Natural killer cell treated with Interleukin-12 subunit alpha and Interleukin-12 subunit beta and Interleukin-15 and Interleukin-18, amount 100 ng/mL, for 72 hours (primary cell): ENCODE measurements at regions not wholly inside any gene's neighbourhood (a gene's known extent, or its start where the extent isn't known, plus 50 kb on each side); places are given as distances from the start of the nearest gene placed in this dataset.

Source experiments
- ATAC-seq, 2 donors: fragments of 150-1000 bp; cut with Tn5 transposase in 1 of 2; sonication (Bioruptor Pico), chemical (Tn5 transposase) in 1 of 2; 2 replicates each; pipeline ENCODE4 v1.10.0; 2021
- DNase-seq: peaks from one replicate; pipeline ENCODE4 v3.0.0; 2022; ENCODE audit warnings: low spot score
- H3K27ac Mint-ChIP-seq, 2 donors: 1 replicate in 1 of 2; 2 replicates in 1 of 2; pipeline ENCODE4 v1.8.0; 2022; ENCODE audit warnings: mixed read lengths in 2 of 2, mild to moderate bottlenecking in 1 of 2, moderate library complexity in 1 of 2
- H3K27me3 Mint-ChIP-seq, 2 donors: 1 replicate in 1 of 2; 2 replicates in 1 of 2; pipeline ENCODE4 v1.8.0; 2022; ENCODE audit warnings: mixed read lengths in 2 of 2
- H3K36me3 Mint-ChIP-seq: one replicate; pipeline ENCODE4 v1.8.0; 2022; ENCODE audit warnings: mixed read lengths
- H3K4me1 Mint-ChIP-seq, 2 donors: 1 replicate in 1 of 2; 2 replicates in 1 of 2; pipeline ENCODE4 v1.8.0; 2022; ENCODE audit warnings: low read depth in 2 of 2, mixed read lengths in 2 of 2, mild to moderate bottlenecking in 1 of 2
- H3K4me3 Mint-ChIP-seq: one replicate; pipeline ENCODE4 v1.8.0; 2022; ENCODE audit warnings: mixed read lengths
- H3K9me3 Mint-ChIP-seq: 2 replicates; pipeline ENCODE4 v1.8.0; 2022; ENCODE audit warnings: mixed read lengths

DNA sequence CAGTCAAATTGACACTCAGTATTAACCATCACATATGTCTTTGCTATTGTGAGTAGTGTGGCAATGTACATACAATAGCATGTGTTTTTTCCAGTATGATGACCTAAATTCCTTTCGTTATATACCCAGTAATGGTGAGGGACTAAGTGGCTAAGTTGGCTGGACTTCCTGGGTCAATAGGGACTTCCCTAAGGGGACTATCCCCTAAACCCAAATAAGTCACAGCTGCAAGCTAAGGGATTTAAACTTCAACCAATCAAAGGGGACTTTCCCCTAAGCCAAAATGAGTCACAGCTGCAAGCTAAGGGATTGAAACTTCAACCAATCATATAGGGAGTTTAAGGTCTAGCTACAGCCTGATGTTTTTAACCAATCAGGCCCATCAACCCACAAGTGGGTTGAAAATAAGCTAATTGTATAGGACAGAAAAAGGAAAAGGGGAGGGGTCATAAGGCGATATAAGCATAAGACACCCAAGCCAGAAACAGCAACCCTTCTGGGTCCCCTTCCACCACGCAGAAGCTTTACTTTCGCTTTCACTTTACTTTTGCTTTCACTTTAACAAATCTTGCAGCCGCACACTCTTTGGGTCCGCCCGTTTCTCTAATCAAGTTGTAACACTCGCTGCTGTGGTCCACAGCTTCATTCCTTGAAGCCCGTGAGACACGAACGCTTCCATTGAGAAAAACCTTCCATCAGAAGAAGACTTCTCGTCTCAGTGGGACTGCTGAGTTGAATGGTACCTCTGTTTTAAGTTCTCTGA lies 404.4 kb downstream of the FLRT2 start:
- Mint-ChIP-seq H3K36me3 (peaks cover 13% of the 10 kb centered on the region), H3K27ac (peak overlapping the region; percentile 79 to 98), H3K4me3 (peak overlapping the region; percentile 88), H3K9me3 (peaks cover 12% of the 10 kb centered on the region), H3K27me3 (no peaks in the 10 kb centered on the region), H3K4me1 (peaks cover 28 to 39% of the 10 kb centered on the region in 2 donors)
- DNase-seq (peak; percentile 82), ATAC-seq (peak; percentile 93 to 94)

DNA sequence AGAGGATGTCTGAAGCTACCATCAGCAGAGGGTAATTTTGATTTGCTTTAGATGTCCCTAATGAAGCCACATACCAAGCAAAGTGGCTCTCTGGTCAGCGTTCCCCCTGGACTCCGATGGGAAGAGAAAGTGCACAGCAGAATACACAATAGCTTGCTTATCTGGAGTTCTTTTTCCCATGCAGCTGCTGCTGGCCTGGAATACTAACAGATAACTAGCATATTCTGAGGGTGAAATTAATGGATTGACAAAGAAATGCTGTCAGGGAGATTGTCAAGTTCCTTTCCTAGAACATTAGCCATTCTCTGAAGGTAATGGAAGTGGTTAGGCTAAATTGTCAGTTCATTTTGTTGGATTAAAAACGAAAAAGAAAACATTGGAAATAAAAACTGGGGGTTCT lies 391.3 kb downstream of the FLRT2 start:
- Mint-ChIP-seq H3K4me3 (no peak overlapping the region), H3K27ac (no peak overlapping the region), H3K27me3 (peaks cover 8 to 17% of the 10 kb centered on the region in 2 donors), H3K4me1 (no peaks in the 10 kb centered on the region), H3K9me3 (no peaks in the 10 kb centered on the region), H3K36me3 (no peaks in the 10 kb centered on the region)
- no peak for ATAC-seq
- no peak for DNase-seq

DNA sequence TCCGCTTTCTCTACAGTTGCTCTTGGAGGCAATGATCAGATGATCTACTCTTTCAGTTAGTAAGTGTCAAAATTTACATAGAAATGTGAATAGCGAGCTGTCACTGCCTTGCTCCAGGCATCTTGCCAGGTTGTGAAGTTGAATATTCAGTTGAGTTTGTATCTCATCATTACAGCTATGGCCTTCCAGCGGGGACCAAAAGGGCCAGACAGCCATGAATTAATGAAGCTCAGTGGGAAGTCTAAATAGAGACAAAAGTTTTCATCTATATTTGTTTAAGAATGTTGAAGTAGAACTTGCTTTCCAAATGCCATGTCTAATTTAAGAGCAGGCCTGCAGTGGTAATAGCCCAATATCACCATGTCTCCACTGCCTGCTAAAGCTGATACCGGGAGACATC lies 387.8 kb downstream of the FLRT2 start:
- Mint-ChIP-seq H3K9me3 (no peaks in the 10 kb centered on the region), H3K27ac (no peak overlapping the region), H3K4me3 (no peak overlapping the region), H3K4me1 (no peaks in the 10 kb centered on the region), H3K36me3 (no peaks in the 10 kb centered on the region), H3K27me3 (peaks cover 8 to 17% of the 10 kb centered on the region in 2 donors)
- no peak for ATAC-seq
- no peak for DNase-seq

- no peaks in the 10 kb centered on the region for H3K9me3 Mint-ChIP-seq
- peaks cover 8 to 17% of the 10 kb centered on the region in 2 donors for H3K27me3 Mint-ChIP-seq
- H3K27ac Mint-ChIP-seq: no peak overlapping the region
- ATAC-seq: no peak
- peaks cover 0 to 4% of the 10 kb centered on the region in 2 donors for H3K4me1 Mint-ChIP-seq
- no peak overlapping the region for H3K4me3 Mint-ChIP-seq
- no peaks in the 10 kb centered on the region for H3K36me3 Mint-ChIP-seq
- DNase-seq: no peak
Measured at GRCh38 chr14:85915711-85916110, 385.8 kb downstream of the FLRT2 start.

DNA sequence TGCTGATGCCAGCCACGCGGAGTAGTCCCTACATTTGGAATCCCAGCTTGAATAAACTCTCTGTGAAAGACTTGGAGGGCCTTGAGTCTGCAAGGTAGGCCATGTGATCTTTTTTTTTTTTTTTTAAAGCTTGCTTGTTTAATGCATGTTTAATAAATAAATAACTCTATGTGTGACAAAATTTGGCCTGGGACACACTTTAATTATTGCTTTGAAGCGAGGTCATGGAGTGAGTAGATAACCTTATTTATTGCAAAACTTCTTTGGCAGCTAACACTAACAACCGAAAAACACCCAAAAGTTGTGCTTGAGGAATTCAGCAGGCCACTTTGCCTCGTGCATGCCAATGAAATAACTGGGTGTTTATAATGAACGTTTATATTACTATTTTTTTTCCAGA lies 382.2 kb downstream of the FLRT2 start:
- Mint-ChIP-seq H3K36me3 (no peaks in the 10 kb centered on the region), H3K27ac (no peak overlapping the region), H3K4me1 (peaks cover 4 to 8% of the 10 kb centered on the region in 2 donors), H3K27me3 (no peaks in the 10 kb centered on the region), H3K9me3 (no peaks in the 10 kb centered on the region), H3K4me3 (no peak overlapping the region)
- DNase-seq (no peak), ATAC-seq (no peak)

DNA sequence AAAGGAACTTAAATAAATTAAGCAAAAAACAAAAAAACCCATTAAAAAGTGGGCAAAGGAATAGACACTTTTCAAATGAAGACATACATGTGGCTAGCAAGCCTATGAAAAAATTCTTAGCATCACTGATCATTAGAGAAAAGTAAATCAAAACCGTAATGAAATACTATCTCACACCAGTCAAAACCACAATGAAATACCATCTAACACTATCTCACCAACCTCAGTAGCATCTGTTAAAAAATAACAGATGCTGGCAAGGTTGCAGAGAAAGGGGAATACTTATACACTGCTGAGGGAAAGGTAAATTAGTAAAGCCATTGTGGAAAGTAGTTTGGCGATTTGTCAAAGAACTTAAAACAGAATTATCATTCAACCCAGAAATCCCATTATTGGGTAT lies 381.1 kb downstream of the FLRT2 start:
- H3K27ac Mint-ChIP-seq: no peak overlapping the region
- peaks cover 0 to 8% of the 10 kb centered on the region in 2 donors for H3K27me3 Mint-ChIP-seq
- no peaks in the 10 kb centered on the region for H3K36me3 Mint-ChIP-seq
- ATAC-seq: no peak
- H3K4me1 Mint-ChIP-seq: peaks cover 4 to 8% of the 10 kb centered on the region in 2 donors
- H3K4me3 Mint-ChIP-seq: no peak overlapping the region
- H3K9me3 Mint-ChIP-seq: no peaks in the 10 kb centered on the region
- no peak for DNase-seq

GRCh38 chr14:85909581-85909980 lies 379.6 kb downstream of the FLRT2 start:
- peaks cover 4 to 8% of the 10 kb centered on the region in 2 donors for H3K4me1 Mint-ChIP-seq
- DNase-seq (no peak), ATAC-seq (no peak)
- H3K36me3 Mint-ChIP-seq: no peaks in the 10 kb centered on the region
- H3K9me3 Mint-ChIP-seq: peaks cover 4% of the 10 kb centered on the region
- no peak overlapping the region for H3K27ac Mint-ChIP-seq
- H3K4me3 Mint-ChIP-seq: no peak overlapping the region
- H3K27me3 Mint-ChIP-seq: peaks cover 7 to 22% of the 10 kb centered on the region in 2 donors

DNA sequence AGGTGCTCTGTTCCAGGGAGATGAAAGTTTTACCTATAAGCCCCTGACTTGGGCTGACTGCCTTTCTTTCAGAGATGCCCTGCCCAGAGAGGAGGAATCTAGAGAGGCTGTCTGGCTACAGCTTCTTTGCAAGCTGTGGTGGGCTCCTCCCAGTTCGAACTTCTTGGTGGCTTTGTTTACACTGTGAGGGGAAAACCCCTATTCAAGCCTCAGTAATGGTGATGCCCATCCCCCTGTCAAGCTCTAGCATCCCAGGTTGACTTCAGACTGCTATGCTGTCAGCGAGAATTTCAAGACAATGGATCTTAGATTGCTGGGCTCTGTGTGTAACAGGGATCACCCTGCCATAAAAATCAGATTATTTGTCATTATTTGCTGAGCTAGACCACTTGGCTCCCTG lies 377.6 kb downstream of the FLRT2 start:
- ATAC-seq (no peak), DNase-seq (no peak)
- Mint-ChIP-seq H3K4me1 (peaks cover 4 to 8% of the 10 kb centered on the region in 2 donors), H3K27ac (no peak overlapping the region), H3K27me3 (peaks cover 8 to 30% of the 10 kb centered on the region in 2 donors), H3K4me3 (no peak overlapping the region), H3K36me3 (no peaks in the 10 kb centered on the region), H3K9me3 (peaks cover 8% of the 10 kb centered on the region)

GRCh38 chr14:85897808-85898207 lies 367.9 kb downstream of the FLRT2 start:
- H3K36me3 Mint-ChIP-seq: no peaks in the 10 kb centered on the region

GRCh38 chr14:85895603-85896002 lies 365.7 kb downstream of the FLRT2 start:
- Mint-ChIP-seq H3K27ac (no peak overlapping the region), H3K36me3 (no peaks in the 10 kb centered on the region), H3K27me3 (peaks cover 0 to 12% of the 10 kb centered on the region in 2 donors), H3K9me3 (no peaks in the 10 kb centered on the region), H3K4me3 (no peak overlapping the region), H3K4me1 (no peaks in the 10 kb centered on the region)
- DNase-seq: no peak
- no peak for ATAC-seq

More at GRCh38 chr14:85897808-85898207, 367.9 kb downstream of the FLRT2 start:
- peaks cover 2 to 7% of the 10 kb centered on the region in 2 donors for H3K27me3 Mint-ChIP-seq
- DNase-seq (no peak), ATAC-seq (no peak)
- no peak overlapping the region for H3K4me3 Mint-ChIP-seq
- no peak overlapping the region for H3K27ac Mint-ChIP-seq
- no peaks in the 10 kb centered on the region for H3K4me1 Mint-ChIP-seq
- no peaks in the 10 kb centered on the region for H3K9me3 Mint-ChIP-seq

GRCh38 chr14:85892251-85892650 lies 362.3 kb downstream of the FLRT2 start:
- Mint-ChIP-seq H3K27me3 (peaks cover 0 to 12% of the 10 kb centered on the region in 2 donors), H3K4me3 (no peak overlapping the region), H3K36me3 (no peaks in the 10 kb centered on the region), H3K9me3 (no peaks in the 10 kb centered on the region), H3K4me1 (no peaks in the 10 kb centered on the region), H3K27ac (no peak overlapping the region)
- no peak for ATAC-seq
- no peak for DNase-seq

DNA sequence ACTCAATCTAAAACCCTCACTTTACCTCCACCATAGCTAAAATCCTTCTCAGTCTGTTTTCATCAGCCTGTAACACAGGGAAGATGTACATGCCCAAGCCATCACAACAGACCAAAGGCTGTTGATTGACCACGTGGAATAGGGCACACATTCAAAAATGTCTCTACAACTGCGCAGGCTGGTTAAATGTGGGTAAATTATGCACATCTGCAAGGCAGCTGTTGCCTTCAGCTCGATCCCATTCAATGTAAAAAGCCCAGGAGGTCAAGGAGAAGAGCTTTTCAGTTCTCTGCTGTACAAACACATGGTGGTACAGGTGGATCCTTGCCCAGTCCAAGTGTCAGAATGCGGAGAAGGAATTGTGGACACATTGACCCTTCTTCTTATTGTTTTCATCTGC lies 354.0 kb downstream of the FLRT2 start:
- H3K36me3 Mint-ChIP-seq: no peaks in the 10 kb centered on the region
- no peak overlapping the region for H3K27ac Mint-ChIP-seq
- no peak overlapping the region for H3K4me3 Mint-ChIP-seq
- no peaks in the 10 kb centered on the region for H3K9me3 Mint-ChIP-seq
- no peaks in the 10 kb centered on the region for H3K4me1 Mint-ChIP-seq
- no peaks in the 10 kb centered on the region for H3K27me3 Mint-ChIP-seq
- ATAC-seq (no peak), DNase-seq (no peak)

DNA sequence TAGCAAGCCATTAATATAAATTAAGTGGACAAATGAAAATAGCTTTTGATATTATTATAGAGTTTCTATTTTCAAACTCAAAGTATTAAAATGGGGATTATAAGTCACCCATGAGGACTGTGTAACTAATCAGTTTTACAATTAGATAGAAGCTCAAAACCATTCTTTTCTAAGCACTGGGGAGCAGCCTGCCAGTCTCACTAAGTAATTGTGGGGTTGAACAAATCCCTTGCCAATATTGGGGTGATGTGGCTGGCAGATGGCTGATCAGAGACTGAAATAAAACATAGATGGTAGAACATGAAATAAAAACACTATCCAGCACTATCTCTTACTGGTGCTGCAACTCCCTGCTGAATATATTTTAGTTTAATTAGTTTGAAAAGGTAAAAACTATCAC lies 353.2 kb downstream of the FLRT2 start:
- no peak for DNase-seq
- no peaks in the 10 kb centered on the region for H3K4me1 Mint-ChIP-seq
- H3K27ac Mint-ChIP-seq: no peak overlapping the region
- no peaks in the 10 kb centered on the region for H3K36me3 Mint-ChIP-seq
- no peak for ATAC-seq
- no peaks in the 10 kb centered on the region for H3K9me3 Mint-ChIP-seq
- no peak overlapping the region for H3K4me3 Mint-ChIP-seq
- H3K27me3 Mint-ChIP-seq: no peaks in the 10 kb centered on the region

GRCh38 chr14:85881935-85882334 lies 352.0 kb downstream of the FLRT2 start:
- H3K36me3 Mint-ChIP-seq: no peaks in the 10 kb centered on the region
- H3K27ac Mint-ChIP-seq: no peak overlapping the region
- no peak for ATAC-seq
- H3K4me3 Mint-ChIP-seq: no peak overlapping the region
- no peaks in the 10 kb centered on the region for H3K4me1 Mint-ChIP-seq
- H3K9me3 Mint-ChIP-seq: no peaks in the 10 kb centered on the region
- DNase-seq: no peak
- no peaks in the 10 kb centered on the region for H3K27me3 Mint-ChIP-seq

GRCh38 chr14:85878874-85879273 lies 348.9 kb downstream of the FLRT2 start:
- no peak overlapping the region for H3K4me3 Mint-ChIP-seq
- no peak for ATAC-seq
- no peaks in the 10 kb centered on the region for H3K36me3 Mint-ChIP-seq
- H3K4me1 Mint-ChIP-seq: no peaks in the 10 kb centered on the region
- no peaks in the 10 kb centered on the region for H3K9me3 Mint-ChIP-seq
- no peak for DNase-seq
- H3K27me3 Mint-ChIP-seq: peaks cover 1 to 9% of the 10 kb centered on the region in 2 donors
- H3K27ac Mint-ChIP-seq: no peak overlapping the region
